K562 (cell line): ENCODE measurements at regions not wholly inside any gene's neighbourhood (a gene's known extent, or its start where the extent isn't known, plus 50 kb on each side); places are given as distances from the start of the nearest gene placed in this dataset.

ENCODE experiments used
- BRCA1 ChIP-seq, 2 experiments: fragments of 450-650 bp in 1 of 2; sonication (generic) in 1 of 2; formaldehyde crosslinking in 1 of 2; IDR thresholded peaks; 2 replicates each; pipeline versions ENCODE4 v1.5.0 to v1.6.1; 2017 to 2020; ENCODE audit warnings: mild to moderate bottlenecking in 1 of 2, missing genetic modification reagents in 1 of 2
- CBFA2T3 ChIP-seq: fragments of 450-650 bp; IDR thresholded peaks from 2 replicates; pipeline ENCODE4 v1.6.1; 2017
- CHD1 ChIP-seq: fragments of 200-600 bp; sonication (generic); IDR thresholded peaks from one replicate; pipeline ENCODE4 v1.6.1; 2012; ENCODE audit warnings: mild to moderate bottlenecking, moderate library complexity, low read length, inconsistent platforms
- GATAD2B ChIP-seq: fragments of 450-650 bp; IDR thresholded peaks from 2 replicates; pipeline ENCODE4 v1.6.1; 2017; ENCODE audit warnings: mild to moderate bottlenecking, borderline replicate concordance
- GTF2F1 ChIP-seq: IDR thresholded peaks from 2 replicates; pipeline ENCODE4 v1.6.1; 2011; ENCODE audit warnings: low read depth, low read length, improper control_type of control experiment
- HMGXB4 ChIP-seq: sonication (generic); formaldehyde crosslinking; IDR thresholded peaks from 2 replicates; pipeline ENCODE4 v1.8.1; 2023; ENCODE audit warnings: mild to moderate bottlenecking, missing genetic modification reagents
- KLF1 ChIP-seq: fragments of 450-650 bp; IDR thresholded peaks from 2 replicates; pipeline ENCODE4 v1.6.1; 2016; ENCODE audit warnings: missing genetic modification characterization, missing compliant biosample characterization
- LEF1 ChIP-seq: fragments of 450-650 bp; IDR thresholded peaks from 2 replicates; pipeline ENCODE4 v1.6.1; 2016; ENCODE audit warnings: mild to moderate bottlenecking
- MAFF ChIP-seq: IDR thresholded peaks from 2 replicates; pipeline ENCODE4 v1.6.1; 2012; ENCODE audit warnings: low read length, improper control_type of control experiment
- NFE2L1 ChIP-seq: fragments of 450-650 bp; IDR thresholded peaks from 2 replicates; pipeline ENCODE4 v1.6.1; 2016; ENCODE audit warnings: missing genetic modification characterization, low read depth, mild to moderate bottlenecking, missing compliant biosample characterization, moderate library complexity, borderline replicate concordance
- SRSF7 ChIP-seq: fragments of 200-400 bp; formaldehyde crosslinking; optimal IDR thresholded peaks from 2 replicates; pipeline ENCODE3; 2017; ENCODE audit warnings: mild to moderate bottlenecking, low read depth, low read length
- ZKSCAN3 ChIP-seq: fragments of 250-450 bp; sonication (Bioruptor Pico); IDR thresholded peaks from 2 replicates; pipeline ENCODE4 v1.4.0; 2020
- ZNF134 ChIP-seq: fragments of 250-450 bp; sonication (Bioruptor Pico); conservative IDR thresholded peaks from 2 replicates; pipeline ENCODE4 v1.4.0; 2020
- ZNF311 ChIP-seq: fragments of 250-450 bp; sonication (Bioruptor Pico); IDR thresholded peaks from 2 replicates; pipeline ENCODE4 v1.4.0; 2020; ENCODE audit warnings: mild to moderate bottlenecking, moderate library complexity
- TF ChIP-seq, protein P1 (sequence below): fragments of 450-650 bp; formaldehyde crosslinking; IDR thresholded peaks from 2 replicates; pipeline ENCODE4 v1.4.0; 2020; ENCODE audit warnings: mild to moderate bottlenecking, moderate library complexity
- TF ChIP-seq, protein P2 (sequence below): sonication (generic); formaldehyde crosslinking; IDR thresholded peaks from 2 replicates; pipeline ENCODE4 v1.8.0; 2022; ENCODE audit warnings: mild to moderate bottlenecking, missing genetic modification reagents, borderline replicate concordance
- TF ChIP-seq, protein P3 (sequence below), 2 experiments: IDR thresholded peaks; 2 replicates each; pipeline ENCODE4 v1.6.1; 2012; ENCODE audit warnings: improper control_type of control experiment in 2 of 2, low read depth in 2 of 2, low read length in 2 of 2, borderline replicate concordance in 1 of 2
- TF ChIP-seq, protein P4 (sequence below): fragments of 250-450 bp; sonication (Bioruptor Pico); IDR thresholded peaks from 2 replicates; pipeline ENCODE4 v1.6.1; 2021; ENCODE audit warnings: mild to moderate bottlenecking

- TF ChIP-seq, protein P1, sequence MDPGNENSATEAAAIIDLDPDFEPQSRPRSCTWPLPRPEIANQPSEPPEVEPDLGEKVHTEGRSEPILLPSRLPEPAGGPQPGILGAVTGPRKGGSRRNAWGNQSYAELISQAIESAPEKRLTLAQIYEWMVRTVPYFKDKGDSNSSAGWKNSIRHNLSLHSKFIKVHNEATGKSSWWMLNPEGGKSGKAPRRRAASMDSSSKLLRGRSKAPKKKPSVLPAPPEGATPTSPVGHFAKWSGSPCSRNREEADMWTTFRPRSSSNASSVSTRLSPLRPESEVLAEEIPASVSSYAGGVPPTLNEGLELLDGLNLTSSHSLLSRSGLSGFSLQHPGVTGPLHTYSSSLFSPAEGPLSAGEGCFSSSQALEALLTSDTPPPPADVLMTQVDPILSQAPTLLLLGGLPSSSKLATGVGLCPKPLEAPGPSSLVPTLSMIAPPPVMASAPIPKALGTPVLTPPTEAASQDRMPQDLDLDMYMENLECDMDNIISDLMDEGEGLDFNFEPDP = no peak
- TF ChIP-seq, protein P2, sequence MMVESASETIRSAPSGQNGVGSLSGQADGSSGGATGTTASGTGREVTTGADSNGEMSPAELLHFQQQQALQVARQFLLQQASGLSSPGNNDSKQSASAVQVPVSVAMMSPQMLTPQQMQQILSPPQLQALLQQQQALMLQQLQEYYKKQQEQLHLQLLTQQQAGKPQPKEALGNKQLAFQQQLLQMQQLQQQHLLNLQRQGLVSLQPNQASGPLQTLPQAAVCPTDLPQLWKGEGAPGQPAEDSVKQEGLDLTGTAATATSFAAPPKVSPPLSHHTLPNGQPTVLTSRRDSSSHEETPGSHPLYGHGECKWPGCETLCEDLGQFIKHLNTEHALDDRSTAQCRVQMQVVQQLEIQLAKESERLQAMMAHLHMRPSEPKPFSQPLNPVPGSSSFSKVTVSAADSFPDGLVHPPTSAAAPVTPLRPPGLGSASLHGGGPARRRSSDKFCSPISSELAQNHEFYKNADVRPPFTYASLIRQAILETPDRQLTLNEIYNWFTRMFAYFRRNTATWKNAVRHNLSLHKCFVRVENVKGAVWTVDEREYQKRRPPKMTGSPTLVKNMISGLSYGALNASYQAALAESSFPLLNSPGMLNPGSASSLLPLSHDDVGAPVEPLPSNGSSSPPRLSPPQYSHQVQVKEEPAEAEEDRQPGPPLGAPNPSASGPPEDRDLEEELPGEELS (CRISPR knock-in tag) = no peak
- TF ChIP-seq CBFA2T3 (no peak), BRCA1 (IDR thresholded peaks at IDR 0.05) (no peak), BRCA1 (CRISPR knock-in tag; IDR thresholded peaks at IDR 0.05) (no peak), ZNF134 (CRISPR knock-in tag) (no peak), GTF2F1 (no peak), ZNF311 (CRISPR knock-in tag) (no peak), CHD1 (peak; percentile 98), SRSF7 (no peak), NFE2L1 (tag) (no peak), ZKSCAN3 (CRISPR knock-in tag) (no peak), GATAD2B (peak; percentile 80; the same call in 1 of the 2 replicates), KLF1 (tag) (no peak), LEF1 (no peak), HMGXB4 (CRISPR knock-in tag) (0 out of 2 replicates have a peak, but pooled peaks have one; percentile 61), MAFF (no peak)
- TF ChIP-seq, protein P3, sequence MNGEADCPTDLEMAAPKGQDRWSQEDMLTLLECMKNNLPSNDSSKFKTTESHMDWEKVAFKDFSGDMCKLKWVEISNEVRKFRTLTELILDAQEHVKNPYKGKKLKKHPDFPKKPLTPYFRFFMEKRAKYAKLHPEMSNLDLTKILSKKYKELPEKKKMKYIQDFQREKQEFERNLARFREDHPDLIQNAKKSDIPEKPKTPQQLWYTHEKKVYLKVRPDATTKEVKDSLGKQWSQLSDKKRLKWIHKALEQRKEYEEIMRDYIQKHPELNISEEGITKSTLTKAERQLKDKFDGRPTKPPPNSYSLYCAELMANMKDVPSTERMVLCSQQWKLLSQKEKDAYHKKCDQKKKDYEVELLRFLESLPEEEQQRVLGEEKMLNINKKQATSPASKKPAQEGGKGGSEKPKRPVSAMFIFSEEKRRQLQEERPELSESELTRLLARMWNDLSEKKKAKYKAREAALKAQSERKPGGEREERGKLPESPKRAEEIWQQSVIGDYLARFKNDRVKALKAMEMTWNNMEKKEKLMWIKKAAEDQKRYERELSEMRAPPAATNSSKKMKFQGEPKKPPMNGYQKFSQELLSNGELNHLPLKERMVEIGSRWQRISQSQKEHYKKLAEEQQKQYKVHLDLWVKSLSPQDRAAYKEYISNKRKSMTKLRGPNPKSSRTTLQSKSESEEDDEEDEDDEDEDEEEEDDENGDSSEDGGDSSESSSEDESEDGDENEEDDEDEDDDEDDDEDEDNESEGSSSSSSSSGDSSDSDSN (IDR thresholded peaks at IDR 0.05; ENCODE audit: borderline replicate concordance in 1 of 2, low read depth in 2 of 2, low read length in 2 of 2) = peak; percentile 46 to 62; a peak in 2 of 4 replicates
- TF ChIP-seq, protein P4, sequence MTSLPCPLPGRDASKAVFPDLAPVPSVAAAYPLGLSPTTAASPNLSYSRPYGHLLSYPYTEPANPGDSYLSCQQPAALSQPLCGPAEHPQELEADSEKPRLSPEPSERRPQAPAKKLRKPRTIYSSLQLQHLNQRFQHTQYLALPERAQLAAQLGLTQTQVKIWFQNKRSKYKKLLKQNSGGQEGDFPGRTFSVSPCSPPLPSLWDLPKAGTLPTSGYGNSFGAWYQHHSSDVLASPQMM = no peak
These were observed 52.0 kb upstream of the ULK4 start (continued) for GRCh38 chr3:42013691-42014457.
